Heart right ventricle (tissue), 16 donors: ENCODE measurements at regions not wholly inside any gene's neighbourhood (a gene's known extent, or its start where the extent isn't known, plus 50 kb on each side); places are given as distances from the start of the nearest gene placed in this dataset.
"Not testable (repeated sequence)": the region's sequence is repeated elsewhere in the genome, so short reads cannot be mapped to it uniquely, and the experiment has no call there.

ENCODE experiments used
- ATAC-seq, 8 donors: fragments of 200-7000 bp; cut with Tn5 transposase; one replicate each; pipeline ENCODE4 v1.9.1; 2020; ENCODE audit warnings: mild to moderate bottlenecking in 8 of 8, moderate library complexity in 8 of 8, moderate number of reproducible peaks in 1 of 8
- DNase-seq, 2 donors: peaks; one replicate each; pipeline ENCODE4 v3.0.0-alpha.2; 2020
- H3K27ac ChIP-seq, 10 donors: fragments of 200-600 bp; sonication (generic) in 2 of 10; one replicate each; pipeline versions ENCODE4 v1.5.0 to v1.8.0; 2020 to 2022; ENCODE audit warnings: mild to moderate bottlenecking in 3 of 10
- H3K27me3 ChIP-seq, 7 donors: fragments of 200-600 bp; one replicate each; pipeline ENCODE4 v1.8.0; 2021 to 2022; ENCODE audit warnings: mild to moderate bottlenecking in 2 of 7
- H3K36me3 ChIP-seq, 9 donors: fragments of 200-600 bp; sonication (generic) in 1 of 9; one replicate each; pipeline versions ENCODE4 v1.5.0 to v1.8.0; 2020 to 2022; ENCODE audit warnings: mild to moderate bottlenecking in 2 of 9
- H3K4me1 ChIP-seq, 9 donors: fragments of 200-600 bp; sonication (generic) in 1 of 9; one replicate each; pipeline versions ENCODE4 v1.5.0 to v1.8.0; 2020 to 2022; ENCODE audit warnings: mild to moderate bottlenecking in 4 of 9
- H3K4me3 ChIP-seq, 10 donors: fragments of 200-600 bp; sonication (generic) in 2 of 10; one replicate each; pipeline versions ENCODE4 v1.5.0 to v1.8.0; 2020 to 2022; ENCODE audit warnings: mild to moderate bottlenecking in 7 of 10, moderate library complexity in 2 of 10
- H3K9me3 ChIP-seq, 11 donors: fragments of 200-600 bp in 10 of 11; sonication (generic) in 2 of 11; one replicate each; pipeline versions ENCODE4 v1.5.0 to v1.8.0; 2013 to 2022; ENCODE audit warnings: mild to moderate bottlenecking in 2 of 11, control low read depth in 1 of 11, moderate library complexity in 1 of 11
- CTCF ChIP-seq, 9 donors: fragments of 200-600 bp; sonication (generic) in 2 of 9; IDR thresholded peaks; one replicate each; pipeline versions ENCODE4 v1.5.0 to v1.8.0; 2021 to 2022; ENCODE audit warnings: antibody characterized with exemption in 9 of 9, mild to moderate bottlenecking in 5 of 9, moderate library complexity in 1 of 9
- WGBS, 2 donors: extraction: QIAGEN DNeasy Blood & Tissue Kit; methylation state at CpG; one replicate each; pipeline ENCODE4 v1.1.7; 2013; ENCODE audit warnings: inconsistent platforms in 1 of 2; 5-methylcytosine and 5-hydroxymethylcytosine counted together
- intact Hi-C, 10 donors: fragments of 100-400 bp; cut with DNase I; formaldehyde crosslinking; loops; one replicate each; pipeline versions ENCODE4 v1.11.1 to v1.14.2; 2022
- donor health status: Arrhythmogenic right ventricular cardiomyopathy.
- donor health status: ischemic (EF 13 %, LVEDD 7.1; RV severe dilation, severe dysfunction).
- donor health status: healthy with polysubstance abuse.
- donor health status: DM: no; HTN: yes; CAD: no.
- donor health status: DM: no; HTN: no; CAD: no.
- donor health status: ischemic (EF 25% LVEDD 6.9; RV normal size, moderate dysfunction).
- donor health status: ischemic (EF 25% LVEDD 5.7; RV mildly dilated, moderate dysfunction).
- donor health status: healthy.
- donor health status: DM: yes; HTN: yes; CAD: no.
- donor health status: Ischemic cardiomyopathy.
- donor health status: ischemic (EF 35%, LVEDD 5.7; RV mildly dilated, moderate dysfunction).
- donor health status: nonischemic (EF 11% LVEDD 7.7; RV severe dilation, severe dysfunction).
- donor health status: DM: yes; HTN: yes; CAD: no.
- donor health status: PGD.
- donor health status: ischemic (EF 29% LVEDD 5.4; RV normal size, mild dysfunction).
- donor health status: nonischemic (EF 23%, LVEDD 6.1; RV moderate dilation, normal function).

- Histone ChIP-seq H3K36me3 (no peaks in the 10 kb centered on the region), H3K4me1 (no peaks in the 10 kb centered on the region), H3K4me3 (no peak overlapping the region), H3K9me3 (peaks cover 0 to 83% (median 21%) of the 10 kb centered on the region in 11 donors), H3K27me3 (no peaks in the 10 kb centered on the region), H3K27ac (no peak overlapping the region)
- DNase-seq (no peak), ATAC-seq (no peak)
- peak in 1 of 9 donors; percentile 37 for TF ChIP-seq CTCF (IDR thresholded peaks at IDR 0.05)
- 66 to 75% methylated on average over 5 of the region's 5 CpGs for WGBS, 2 donors
- intact Hi-C loops, result no loop called here
Measured at GRCh38 chr2:189982780-189983394, 79.6 kb downstream of the MSTN start.

- no peaks in the 10 kb centered on the region for H3K4me1 ChIP-seq
- no peak overlapping the region for H3K4me3 ChIP-seq
- no peak for ATAC-seq
- intact Hi-C loops, result no loop called here
- H3K27ac ChIP-seq, result no peak overlapping the region
- no peaks in the 10 kb centered on the region for H3K36me3 ChIP-seq
- H3K27me3 ChIP-seq, result no peaks in the 10 kb centered on the region
- TF ChIP-seq CTCF (IDR thresholded peaks at IDR 0.05), result no peak
- no peak for DNase-seq
- H3K9me3 ChIP-seq, result peaks cover 0 to 79% (median 21%) of the 10 kb centered on the region in 11 donors
Measured at GRCh38 chr2:189982087-189982486, 80.4 kb downstream of the MSTN start.

- H3K4me3 ChIP-seq, H3K27ac ChIP-seq, H3K4me1 ChIP-seq, ATAC-seq, H3K36me3 ChIP-seq, H3K27me3 ChIP-seq, intact Hi-C loops, DNase-seq: not testable (repeated sequence)
- 93 to 94% methylated on average over 11 of the region's 11 CpGs for WGBS, 2 donors
- peaks cover 0 to 41% (median 5%) of the 10 kb centered on the region in 11 donors for H3K9me3 ChIP-seq
Measured at GRCh38 chr2:189976488-189976887, 86.0 kb downstream of the MSTN start.

GRCh38 chr2:189960346-189960745 lies 102.2 kb downstream of the MSTN start:
- ATAC-seq, result no peak
- Histone ChIP-seq H3K36me3 (no peaks in the 10 kb centered on the region), H3K4me3 (no peak overlapping the region), H3K27me3 (no peaks in the 10 kb centered on the region), H3K27ac (no peak overlapping the region), H3K4me1 (no peaks in the 10 kb centered on the region), H3K9me3 (peaks cover 0 to 9% (median 0%) of the 10 kb centered on the region in 11 donors)
- WGBS, 2 donors, result 28 to 33% methylated on average over 1 of the region's 1 CpG
- no peak for DNase-seq
- intact Hi-C loops, result no loop called here
- TF ChIP-seq CTCF (IDR thresholded peaks at IDR 0.05), result no peak

GRCh38 chr2:189959450-189959849 lies 103.1 kb downstream of the MSTN start:
- Histone ChIP-seq H3K4me1 (no peaks in the 10 kb centered on the region), H3K27ac (no peak overlapping the region), H3K9me3 (peaks cover 0 to 6% (median 0%) of the 10 kb centered on the region in 11 donors), H3K36me3 (no peaks in the 10 kb centered on the region), H3K4me3 (no peak overlapping the region), H3K27me3 (no peaks in the 10 kb centered on the region)
- no peak for TF ChIP-seq CTCF (IDR thresholded peaks at IDR 0.05)
- ATAC-seq, result no peak
- intact Hi-C loops, result no loop called here
- no peak for DNase-seq
